Left lung (tissue), 4 donors: ENCODE measurements at regions not wholly inside any gene's neighbourhood (a gene's known extent, or its start where the extent isn't known, plus 50 kb on each side); places are given as distances from the start of the nearest gene placed in this dataset.
"Not testable (repeated sequence)": the region's sequence is repeated elsewhere in the genome, so short reads cannot be mapped to it uniquely, and the experiment has no call there.

Source experiments
- ATAC-seq: fragments of 200-7000 bp; cut with Tn5 transposase; one replicate; pipeline ENCODE4 v1.9.1; 2020; ENCODE audit warnings: moderate library complexity
- DNase-seq, 4 donors: peaks; one replicate each; pipeline ENCODE4 v3.0.0-alpha.2; 2013 to 2020
- H3K27ac ChIP-seq, 2 donors: fragments of 200-600 bp; sonication (generic) in 1 of 2; one replicate each; pipeline versions ENCODE4 v1.5.0 to v1.8.0; 2020 to 2021
- H3K27me3 ChIP-seq, 2 donors: fragments of 200-600 bp; sonication (generic) in 1 of 2; one replicate each; pipeline versions ENCODE4 v1.5.0 to v1.8.0; 2020 to 2021
- H3K36me3 ChIP-seq, 2 donors: fragments of 200-600 bp; sonication (generic) in 1 of 2; one replicate each; pipeline versions ENCODE4 v1.5.0 to v1.8.0; 2020 to 2021
- H3K4me1 ChIP-seq, 2 donors: fragments of 200-600 bp; one replicate each; pipeline ENCODE4 v1.8.0; 2021
- H3K4me3 ChIP-seq, 2 donors: fragments of 200-600 bp; sonication (generic) in 1 of 2; one replicate each; pipeline versions ENCODE4 v1.5.0 to v1.8.0; 2020 to 2021; ENCODE audit warnings: mild to moderate bottlenecking in 1 of 2
- H3K9me3 ChIP-seq, 2 donors: fragments of 200-600 bp; sonication (generic) in 1 of 2; one replicate each; pipeline versions ENCODE4 v1.5.0 to v1.8.0; 2020 to 2021
- intact Hi-C, 2 donors: fragments of 100-400 bp; cut with DNase I; formaldehyde crosslinking; loops; one replicate each; pipeline versions ENCODE4 v1.11.2 to v1.14.2; 2022
- TF ChIP-seq, protein P1 (sequence below), 2 donors: fragments of 200-600 bp; sonication (generic) in 1 of 2; IDR thresholded peaks; one replicate each; pipeline versions ENCODE4 v1.5.0 to v1.8.0; 2021; ENCODE audit warnings: antibody characterized with exemption in 2 of 2
- donor health status: DM: no; HTN: yes; CAD: no.
- donor health status: DM: no; HTN: no; CAD: no.

DNA sequence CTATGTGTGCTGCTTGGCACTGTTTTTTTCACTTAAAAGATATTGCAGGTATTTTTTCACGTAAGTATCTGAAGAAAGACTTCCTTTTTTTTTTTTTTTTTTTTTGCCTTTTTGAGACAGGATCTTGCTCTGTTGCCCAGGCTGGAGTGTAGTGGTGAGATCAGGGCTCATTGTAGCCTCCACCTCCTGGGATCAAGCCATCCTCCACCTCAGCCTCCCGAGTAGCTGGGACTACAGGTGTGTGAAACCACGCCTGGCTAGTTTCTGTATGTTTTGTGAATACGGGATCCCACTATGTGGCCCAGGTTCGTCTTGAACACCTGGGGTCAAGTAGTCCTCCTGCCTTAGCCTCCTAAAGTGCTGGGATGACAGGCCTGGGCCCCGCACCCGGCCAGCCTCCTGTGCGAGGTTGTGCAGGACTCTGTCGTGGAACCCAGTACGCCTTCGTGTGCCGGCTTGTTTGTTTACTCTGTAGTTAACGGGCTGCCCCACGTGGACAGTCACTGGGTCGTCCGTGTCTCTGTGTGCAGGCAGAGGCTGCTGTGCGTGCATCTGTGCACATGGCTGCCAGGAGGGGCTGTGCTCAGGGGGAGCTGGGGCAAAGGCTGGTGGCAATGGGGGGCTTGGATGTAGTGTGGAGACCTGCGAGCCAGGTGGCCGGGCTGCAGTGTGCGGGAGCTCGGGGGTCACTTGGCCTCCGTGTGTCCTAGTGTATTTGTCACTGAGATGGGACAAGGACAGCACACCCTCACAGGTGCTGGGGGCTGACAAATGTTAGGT lies 179.5 kb downstream of the ADRA2C start:
- TF ChIP-seq, protein P1, sequence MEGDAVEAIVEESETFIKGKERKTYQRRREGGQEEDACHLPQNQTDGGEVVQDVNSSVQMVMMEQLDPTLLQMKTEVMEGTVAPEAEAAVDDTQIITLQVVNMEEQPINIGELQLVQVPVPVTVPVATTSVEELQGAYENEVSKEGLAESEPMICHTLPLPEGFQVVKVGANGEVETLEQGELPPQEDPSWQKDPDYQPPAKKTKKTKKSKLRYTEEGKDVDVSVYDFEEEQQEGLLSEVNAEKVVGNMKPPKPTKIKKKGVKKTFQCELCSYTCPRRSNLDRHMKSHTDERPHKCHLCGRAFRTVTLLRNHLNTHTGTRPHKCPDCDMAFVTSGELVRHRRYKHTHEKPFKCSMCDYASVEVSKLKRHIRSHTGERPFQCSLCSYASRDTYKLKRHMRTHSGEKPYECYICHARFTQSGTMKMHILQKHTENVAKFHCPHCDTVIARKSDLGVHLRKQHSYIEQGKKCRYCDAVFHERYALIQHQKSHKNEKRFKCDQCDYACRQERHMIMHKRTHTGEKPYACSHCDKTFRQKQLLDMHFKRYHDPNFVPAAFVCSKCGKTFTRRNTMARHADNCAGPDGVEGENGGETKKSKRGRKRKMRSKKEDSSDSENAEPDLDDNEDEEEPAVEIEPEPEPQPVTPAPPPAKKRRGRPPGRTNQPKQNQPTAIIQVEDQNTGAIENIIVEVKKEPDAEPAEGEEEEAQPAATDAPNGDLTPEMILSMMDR (IDR thresholded peaks at IDR 0.05), result no peak
- DNase-seq (no peak), ATAC-seq (no peak)
- Histone ChIP-seq H3K27ac (no peak overlapping the region), H3K36me3 (peaks cover 0 to 12% of the 10 kb centered on the region in 2 donors), H3K27me3 (no peaks in the 10 kb centered on the region), H3K9me3 (no peaks in the 10 kb centered on the region), H3K4me3 (no peak overlapping the region), H3K4me1 (no peaks in the 10 kb centered on the region)
- intact Hi-C loops, result no loop called here

DNA sequence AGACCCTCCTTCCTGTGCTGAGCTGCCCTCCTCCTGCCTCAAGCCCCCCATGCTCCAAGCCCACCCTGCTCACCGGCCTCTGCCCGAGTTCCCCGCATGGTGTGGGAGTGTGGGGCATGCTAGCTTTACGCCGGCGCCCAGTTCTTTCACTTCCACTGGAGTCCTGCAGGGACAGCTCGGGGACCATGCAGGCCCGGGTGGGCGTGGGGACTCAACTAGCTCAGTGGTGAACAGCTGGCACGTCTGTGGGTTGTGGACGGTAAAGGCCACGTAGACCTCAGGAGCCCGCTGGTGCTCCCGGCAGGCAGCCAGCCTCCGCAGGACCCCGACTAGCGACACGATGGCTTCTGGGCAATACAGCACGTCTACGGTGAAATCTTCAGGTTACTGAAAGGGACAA lies 180.4 kb downstream of the ADRA2C start:
- H3K4me1 ChIP-seq, H3K27ac ChIP-seq, H3K4me3 ChIP-seq, H3K9me3 ChIP-seq, intact Hi-C loops, H3K27me3 ChIP-seq, DNase-seq, ATAC-seq: not testable (repeated sequence)
- H3K36me3 ChIP-seq, result peaks cover 0 to 12% of the 10 kb centered on the region in 2 donors

DNA sequence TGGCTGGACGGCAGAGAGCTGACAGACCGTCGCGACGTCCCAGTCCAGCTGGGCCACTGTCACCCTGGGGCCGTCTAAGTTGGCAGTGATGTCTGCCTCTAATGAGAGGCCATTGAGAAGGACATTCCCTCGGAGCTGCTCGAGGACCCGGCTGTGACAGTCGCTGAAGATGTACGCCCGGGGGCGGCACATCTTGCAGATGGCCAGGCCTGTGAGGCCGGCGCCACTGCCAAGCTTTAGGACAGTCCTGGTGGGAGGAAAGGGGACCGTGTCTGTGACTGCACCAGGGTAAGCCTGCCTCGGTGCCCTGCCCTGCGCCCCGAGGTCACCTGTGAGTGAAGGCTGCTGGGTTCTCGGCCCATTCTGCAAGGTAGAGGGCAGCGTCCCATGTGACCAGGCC lies 181.6 kb downstream of the ADRA2C start:
- DNase-seq, intact Hi-C loops, H3K9me3 ChIP-seq, H3K27ac ChIP-seq, H3K27me3 ChIP-seq, H3K4me1 ChIP-seq, H3K4me3 ChIP-seq, ATAC-seq: not testable (repeated sequence)
- H3K36me3 ChIP-seq, result peaks cover 0 to 16% of the 10 kb centered on the region in 2 donors

DNA sequence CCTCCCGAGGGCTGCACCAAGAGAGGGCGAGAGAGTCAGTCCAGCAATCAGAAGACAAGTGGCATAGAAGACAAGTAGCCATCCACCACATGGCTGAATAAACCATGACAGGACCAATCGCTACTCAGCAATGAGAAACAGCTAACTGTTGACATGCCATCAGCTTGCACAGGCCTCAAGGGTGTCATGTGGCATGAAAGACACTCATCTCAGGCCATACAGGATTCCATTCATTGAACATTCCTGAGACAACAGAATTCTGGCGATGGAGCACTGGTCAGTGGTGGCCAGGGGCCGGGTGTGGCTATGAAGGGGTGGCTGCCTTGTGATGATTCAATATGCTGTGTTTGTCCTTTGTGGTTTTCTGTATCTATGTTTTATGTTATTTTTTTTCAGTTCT lies 182.0 kb downstream of the ADRA2C start:
- H3K27ac ChIP-seq, ATAC-seq, H3K4me1 ChIP-seq, H3K9me3 ChIP-seq, intact Hi-C loops, H3K4me3 ChIP-seq, H3K27me3 ChIP-seq, DNase-seq: not testable (repeated sequence)
- peaks cover 0 to 16% of the 10 kb centered on the region in 2 donors for H3K36me3 ChIP-seq

DNA sequence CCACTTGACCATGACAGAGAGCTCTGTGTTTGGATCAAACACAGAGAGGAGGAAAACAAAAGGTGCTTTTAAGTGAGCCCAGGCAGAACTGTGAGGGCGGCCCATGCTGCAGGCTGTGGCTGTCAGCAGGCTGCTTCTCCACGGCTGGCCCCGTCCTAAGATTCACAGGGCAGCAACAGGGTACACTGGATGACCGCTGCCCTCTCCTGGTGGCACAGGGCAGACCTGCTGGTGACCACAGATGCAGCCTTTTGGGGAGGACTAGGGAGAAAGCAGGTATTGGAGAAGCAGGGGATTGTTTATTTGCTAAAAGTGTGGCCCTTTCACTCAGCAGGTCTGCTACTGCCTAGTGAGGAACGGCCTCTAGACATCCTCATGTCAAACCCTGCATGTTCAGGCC lies 183.7 kb downstream of the ADRA2C start:
- H3K4me1 ChIP-seq, H3K9me3 ChIP-seq, H3K27me3 ChIP-seq, H3K4me3 ChIP-seq, H3K27ac ChIP-seq, intact Hi-C loops: not testable (repeated sequence)
- peak; percentile 41 for ATAC-seq
- TF ChIP-seq, protein P1 (IDR thresholded peaks at IDR 0.05), result peak; percentile 38 to 48
- H3K36me3 ChIP-seq, result peaks cover 0 to 16% of the 10 kb centered on the region in 2 donors
- peak in 2 of 4 donors; percentile 13 to 52 for DNase-seq

DNA sequence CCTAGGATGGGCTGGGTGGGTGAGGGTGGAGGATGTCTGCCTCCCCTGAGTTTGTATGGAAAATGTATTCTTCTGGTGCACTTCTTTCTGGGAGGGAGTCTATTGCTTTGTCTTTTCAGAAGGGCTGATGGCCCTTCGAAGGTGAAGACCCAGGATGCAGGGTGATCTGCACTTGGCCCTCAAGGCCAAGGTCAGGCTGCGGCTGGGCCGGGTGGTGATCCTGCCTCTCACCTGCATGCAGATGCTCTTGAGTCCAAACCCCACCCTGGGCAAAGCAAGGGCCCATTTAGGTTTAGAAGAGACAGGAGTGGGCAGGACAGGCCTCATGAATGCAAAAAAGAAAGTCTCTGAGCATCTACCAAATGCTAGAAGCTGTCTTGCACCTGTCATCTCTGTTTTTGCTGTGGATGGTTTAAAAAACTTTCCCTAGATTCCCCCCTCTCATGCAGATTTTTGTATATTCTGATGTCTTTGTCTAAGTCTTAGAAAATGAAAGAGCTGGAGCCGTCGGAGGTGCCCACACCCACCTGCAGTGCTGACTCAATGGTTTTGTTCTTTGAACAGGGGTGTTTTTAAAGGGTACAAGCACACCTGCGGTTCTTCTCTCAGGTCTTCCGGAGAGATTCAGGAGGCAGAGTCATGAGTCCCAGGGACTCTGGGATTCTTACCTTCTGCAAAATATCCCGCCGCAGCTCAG lies 186.4 kb downstream of the ADRA2C start:
- H3K36me3 ChIP-seq, ATAC-seq, H3K4me3 ChIP-seq, H3K27me3 ChIP-seq, H3K4me1 ChIP-seq, intact Hi-C loops, H3K9me3 ChIP-seq, H3K27ac ChIP-seq, DNase-seq: not testable (repeated sequence)

DNA sequence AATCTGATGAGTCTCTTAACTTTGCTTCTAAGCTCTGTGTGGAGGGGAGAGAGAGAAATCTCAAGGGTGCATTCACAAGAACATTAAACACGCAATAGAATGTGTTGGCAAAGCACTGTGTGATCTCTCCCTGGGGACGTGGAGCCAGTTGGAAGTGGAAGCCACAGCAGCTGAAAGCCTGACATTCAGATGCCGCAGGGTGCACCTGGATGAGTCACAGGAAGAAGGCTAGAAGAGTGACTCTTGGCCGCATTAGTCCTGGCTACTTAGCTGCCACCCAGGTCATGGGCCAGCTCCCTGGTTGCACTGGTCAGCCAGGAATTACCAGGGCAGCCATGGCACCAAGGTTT lies 186.9 kb downstream of the ADRA2C start:
- ATAC-seq, H3K9me3 ChIP-seq, intact Hi-C loops, H3K36me3 ChIP-seq, H3K27me3 ChIP-seq, H3K4me3 ChIP-seq, DNase-seq, H3K27ac ChIP-seq, H3K4me1 ChIP-seq: not testable (repeated sequence)

DNA sequence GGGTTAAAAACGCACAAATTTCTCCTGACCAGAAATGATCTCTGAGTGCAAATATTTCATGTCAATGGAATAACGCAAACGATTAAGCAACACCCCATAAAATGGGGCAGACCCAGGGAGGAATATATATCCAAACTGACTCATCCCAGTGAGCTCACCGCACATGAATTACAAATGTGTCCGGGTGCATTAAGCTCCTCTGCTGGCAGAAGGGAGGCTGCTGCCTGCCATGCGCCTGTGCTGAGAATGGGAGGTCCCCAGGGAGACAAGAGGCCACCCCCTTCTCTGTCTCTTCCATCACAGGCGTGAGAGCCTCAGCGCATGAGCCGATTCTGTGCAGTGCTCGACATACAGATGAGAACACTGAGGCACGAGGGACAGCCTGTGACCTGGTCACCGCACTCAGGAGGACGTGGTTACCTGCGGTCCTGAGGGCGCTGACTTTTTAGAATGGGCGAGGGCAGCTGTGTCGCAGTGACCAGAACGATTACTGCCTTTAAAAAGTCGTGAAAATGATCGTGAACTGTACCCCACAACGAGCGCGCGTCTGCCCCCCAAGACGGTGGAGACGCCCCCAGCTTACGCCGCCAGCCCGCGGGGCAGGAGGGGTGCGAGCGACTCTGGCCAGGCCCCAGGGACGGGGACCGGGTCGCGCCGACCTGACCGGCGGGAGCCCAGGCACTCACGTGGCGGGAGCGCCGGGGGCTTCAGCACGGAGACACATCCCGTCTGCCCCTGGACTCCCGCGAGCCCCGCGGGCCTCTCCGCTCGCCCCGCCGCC lies 188.5 kb downstream of the ADRA2C start:
- H3K4me1 ChIP-seq, H3K9me3 ChIP-seq, intact Hi-C loops, ATAC-seq, H3K27me3 ChIP-seq, H3K36me3 ChIP-seq: not testable (repeated sequence)
- DNase-seq, result peak in 3 of 4 donors; percentile 15 to 67 (median 48)
- Histone ChIP-seq H3K27ac (peak overlapping the region; percentile 69 to 89), H3K4me3 (peak overlapping the region; percentile 68 to 73)

DNA sequence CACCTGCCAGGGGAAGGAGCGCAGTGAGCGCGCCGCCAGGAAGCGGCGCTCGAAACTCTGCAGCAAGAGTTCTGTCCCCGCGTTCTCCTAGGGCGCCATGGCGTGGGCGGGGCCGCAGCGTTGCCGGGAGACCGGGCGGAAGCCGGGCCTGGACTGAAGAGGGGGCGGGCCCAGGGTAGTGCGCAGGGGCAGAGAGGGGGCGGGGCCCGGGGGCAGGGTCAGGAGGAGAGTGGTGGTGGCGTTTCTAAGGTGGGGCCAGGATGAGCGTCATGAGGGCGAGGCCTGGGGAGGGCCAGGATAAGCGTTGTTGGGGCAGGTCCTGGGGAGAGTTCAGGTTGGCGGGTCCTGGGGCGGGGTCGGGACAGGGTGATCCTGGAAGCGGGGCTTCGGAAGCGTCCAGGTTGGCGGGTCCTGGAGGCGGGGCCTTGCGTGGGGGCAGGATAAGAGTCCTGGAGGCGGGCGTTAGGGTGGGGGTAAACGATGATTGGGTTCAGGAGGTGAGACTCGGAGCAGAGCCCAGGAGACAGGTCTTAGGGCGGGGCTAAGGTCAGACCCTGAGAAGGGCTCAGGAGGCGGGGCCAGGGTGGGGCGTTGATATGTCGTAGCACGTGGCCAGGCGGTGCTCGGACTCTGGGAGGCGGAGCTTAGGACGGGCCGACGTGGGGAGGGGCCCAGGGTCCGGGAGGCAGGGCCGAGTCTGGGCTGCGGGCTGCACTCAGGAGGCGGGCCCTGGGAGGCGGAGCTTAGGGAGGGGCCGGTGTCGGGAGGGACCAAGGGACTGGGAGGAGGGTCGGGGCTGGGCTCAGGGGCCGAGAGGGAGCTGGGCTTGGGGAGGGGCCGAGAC lies 189.4 kb downstream of the ADRA2C start:
- peak overlapping the region; percentile 68 to 73 for H3K4me3 ChIP-seq
- H3K27me3 ChIP-seq, H3K36me3 ChIP-seq, intact Hi-C loops, H3K9me3 ChIP-seq, H3K4me1 ChIP-seq: not testable (repeated sequence)
- ATAC-seq (peak; percentile 100), DNase-seq (peak; percentile 95 to 99 (median 98))
- H3K27ac ChIP-seq, result peak overlapping the region; percentile 69 to 89

DNA sequence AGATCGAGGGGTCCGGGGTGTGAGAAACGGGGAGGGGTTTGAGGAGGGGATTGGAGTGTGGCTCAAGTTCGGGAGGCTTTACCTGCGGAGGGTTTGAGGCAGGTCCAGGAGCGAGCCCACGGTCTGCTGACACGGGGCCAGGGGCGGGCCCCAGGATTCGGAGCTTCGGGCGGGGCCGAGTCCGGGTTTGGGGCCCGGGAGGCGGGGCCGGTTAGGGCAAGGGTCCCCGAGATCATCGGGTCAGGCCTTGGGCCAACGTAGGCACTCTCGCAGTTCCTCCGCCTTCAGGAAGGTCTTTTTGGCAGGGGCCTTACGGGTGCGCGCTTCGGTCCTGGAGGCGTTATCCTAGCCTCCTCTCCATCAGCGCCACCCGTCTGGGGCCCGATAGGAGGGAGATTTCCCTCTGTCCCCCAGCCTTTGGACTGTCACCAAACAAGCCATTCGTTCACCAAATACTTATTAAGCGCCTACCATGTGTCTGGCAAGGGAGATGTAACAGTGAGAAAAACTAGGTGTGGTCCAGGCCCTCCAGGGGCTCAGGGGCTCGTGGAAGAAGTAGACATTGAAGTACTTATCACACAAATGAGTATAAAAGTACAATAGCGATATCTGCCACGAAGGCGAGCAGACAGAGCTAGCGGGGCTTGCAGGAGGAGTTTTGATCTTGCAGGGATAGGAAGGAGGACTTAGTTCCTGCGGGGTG lies 190.1 kb downstream of the ADRA2C start:
- H3K36me3 ChIP-seq, result not testable (repeated sequence)

More for the DNA sequence above, 190.1 kb downstream of the ADRA2C start:
- DNase-seq, intact Hi-C loops, H3K9me3 ChIP-seq, ATAC-seq, H3K27me3 ChIP-seq, H3K4me1 ChIP-seq: not testable (repeated sequence)
- Histone ChIP-seq H3K27ac (peak overlapping the region; percentile 53 to 89), H3K4me3 (peak overlapping the region; percentile 36 to 73)
